ENCODE measurements at regions not wholly inside any gene's neighbourhood (a gene's known extent, or its start where the extent isn't known, plus 50 kb on each side); places are given as distances from the start of the nearest gene placed in this dataset.
A peak's percentile ranks its signal among the peaks of the same experiment; 100 is the strongest.

DNA sequence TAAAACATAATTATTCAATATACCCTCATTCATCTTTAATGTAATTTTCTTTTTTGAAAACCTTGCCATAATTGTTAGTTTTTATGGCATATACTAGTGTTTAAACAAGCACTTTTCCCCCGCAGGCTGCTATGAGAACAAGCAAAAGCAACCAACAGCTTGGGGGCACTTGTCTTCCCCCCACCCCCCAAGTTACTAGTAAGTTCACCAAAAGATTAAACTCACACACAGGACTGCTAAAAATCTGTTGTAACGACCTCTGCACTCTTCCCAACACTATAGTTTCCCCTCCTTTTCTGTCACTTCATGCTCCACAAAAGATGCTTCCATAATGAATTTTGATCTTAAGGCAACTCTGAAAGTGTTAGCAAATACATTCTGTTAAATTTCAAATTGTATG, 474.9 kb upstream of the SOX5 start:
- Histone ChIP-seq H3K27ac (ENCODE audit: low read length) (no peak overlapping the region), H3K9me3 (ENCODE audit: control insufficient read depth in 1 of 2, low read length in 2 of 2) (peaks cover 0 to 3% of the 10 kb centered on the region in 2 donors), H3K4me3 (ENCODE audit: low read depth in 1 of 2, low read length in 2 of 2) (no peak overlapping the region), H3K36me3 (ENCODE audit: control insufficient read depth in 1 of 2, insufficient read depth in 2 of 2, low read length in 2 of 2) (no peaks in the 10 kb centered on the region), H3K4me1 (ENCODE audit: control insufficient read depth in 1 of 2, insufficient read depth in 2 of 2, low read length in 2 of 2) (no peaks in the 10 kb centered on the region), H3K27me3 (ENCODE audit: low read depth, low read length) (no peaks in the 10 kb centered on the region)

DNA sequence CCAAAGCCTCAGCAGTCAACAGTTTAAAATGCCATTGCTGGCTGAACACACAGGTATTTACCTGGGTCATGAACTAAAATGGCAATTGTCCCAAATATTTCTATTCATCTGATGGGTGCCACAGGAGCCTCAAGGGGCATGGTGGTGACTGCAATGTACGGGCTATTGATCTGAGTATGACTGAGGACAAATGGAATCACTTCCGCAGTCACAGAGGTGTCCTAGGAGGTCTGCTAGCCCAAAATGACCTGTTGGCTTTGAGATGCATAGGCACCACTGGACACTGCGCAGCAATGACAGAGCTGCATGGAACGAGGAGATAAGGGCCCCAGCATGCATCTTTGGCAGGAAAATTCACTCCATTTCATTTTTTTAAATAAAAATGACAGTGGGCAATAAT, 474.1 kb upstream of the SOX5 start:
- Histone ChIP-seq H3K9me3 (ENCODE audit: control insufficient read depth in 1 of 2, low read length in 2 of 2) (peaks cover 0 to 3% of the 10 kb centered on the region in 2 donors), H3K27ac (ENCODE audit: low read length) (no peak overlapping the region), H3K4me3 (ENCODE audit: low read depth in 1 of 2, low read length in 2 of 2) (no peak overlapping the region), H3K4me1 (ENCODE audit: control insufficient read depth in 1 of 2, insufficient read depth in 2 of 2, low read length in 2 of 2) (no peaks in the 10 kb centered on the region), H3K27me3 (ENCODE audit: low read depth, low read length) (no peaks in the 10 kb centered on the region), H3K36me3 (ENCODE audit: control insufficient read depth in 1 of 2, insufficient read depth in 2 of 2, low read length in 2 of 2) (no peaks in the 10 kb centered on the region)

DNA sequence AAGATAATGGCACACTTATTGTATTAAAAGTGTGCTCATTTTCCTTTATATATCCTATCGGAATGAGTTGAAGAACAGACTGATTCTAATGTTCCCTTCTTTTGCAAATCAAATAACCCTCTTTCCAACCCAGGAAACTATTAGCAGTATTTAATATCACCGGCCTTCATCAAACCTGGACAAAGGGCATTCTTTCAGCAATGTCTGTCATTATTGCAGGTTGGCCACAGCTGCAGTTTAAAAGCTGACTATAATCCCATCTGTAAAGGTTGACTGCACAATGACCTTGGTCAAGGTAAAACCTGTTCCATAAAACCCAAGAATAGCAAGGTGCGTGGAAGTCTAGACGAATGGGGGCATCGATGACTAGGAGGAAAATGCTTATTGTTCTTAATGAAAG, 472.3 kb upstream of the SOX5 start:
- H3K4me3 ChIP-seq (ENCODE audit: low read depth in 1 of 2, low read length in 2 of 2), result no peak overlapping the region
- H3K9me3 ChIP-seq (ENCODE audit: control insufficient read depth in 1 of 2, low read length in 2 of 2), result peaks cover 0 to 3% of the 10 kb centered on the region in 2 donors
- H3K36me3 ChIP-seq (ENCODE audit: control insufficient read depth in 1 of 2, insufficient read depth in 2 of 2, low read length in 2 of 2), result no peaks in the 10 kb centered on the region
- H3K27ac ChIP-seq (ENCODE audit: low read length), result no peak overlapping the region
- no peaks in the 10 kb centered on the region for H3K27me3 ChIP-seq (ENCODE audit: low read depth, low read length)
- no peaks in the 10 kb centered on the region for H3K4me1 ChIP-seq (ENCODE audit: control insufficient read depth in 1 of 2, insufficient read depth in 2 of 2, low read length in 2 of 2)

DNA sequence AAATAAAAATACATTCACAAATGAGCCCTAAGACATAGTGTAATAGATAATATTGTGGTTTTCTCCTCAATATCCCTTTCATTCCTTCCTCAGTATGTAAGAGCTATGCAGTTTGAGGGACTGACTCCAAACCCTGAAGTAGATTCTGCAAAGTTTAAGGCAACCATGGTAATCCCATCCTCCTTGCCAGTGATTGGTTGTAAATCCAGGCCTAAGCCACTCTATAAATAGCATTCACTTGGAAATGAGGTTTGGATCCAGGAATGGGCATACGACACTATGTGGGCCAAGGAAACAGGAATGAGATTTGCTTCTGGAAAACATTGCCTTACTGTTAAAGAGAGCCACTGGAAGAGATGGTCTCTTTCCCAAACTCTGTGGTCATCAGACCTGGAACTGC, 468.7 kb upstream of the SOX5 start:
- Histone ChIP-seq H3K27ac (ENCODE audit: low read length) (no peak overlapping the region), H3K4me1 (ENCODE audit: control insufficient read depth in 1 of 2, insufficient read depth in 2 of 2, low read length in 2 of 2) (no peaks in the 10 kb centered on the region), H3K4me3 (ENCODE audit: low read depth in 1 of 2, low read length in 2 of 2) (no peak overlapping the region), H3K36me3 (ENCODE audit: control insufficient read depth in 1 of 2, insufficient read depth in 2 of 2, low read length in 2 of 2) (no peaks in the 10 kb centered on the region), H3K9me3 (ENCODE audit: control insufficient read depth in 1 of 2, low read length in 2 of 2) (peaks cover 0 to 3% of the 10 kb centered on the region in 2 donors), H3K27me3 (ENCODE audit: low read depth, low read length) (no peaks in the 10 kb centered on the region)

DNA sequence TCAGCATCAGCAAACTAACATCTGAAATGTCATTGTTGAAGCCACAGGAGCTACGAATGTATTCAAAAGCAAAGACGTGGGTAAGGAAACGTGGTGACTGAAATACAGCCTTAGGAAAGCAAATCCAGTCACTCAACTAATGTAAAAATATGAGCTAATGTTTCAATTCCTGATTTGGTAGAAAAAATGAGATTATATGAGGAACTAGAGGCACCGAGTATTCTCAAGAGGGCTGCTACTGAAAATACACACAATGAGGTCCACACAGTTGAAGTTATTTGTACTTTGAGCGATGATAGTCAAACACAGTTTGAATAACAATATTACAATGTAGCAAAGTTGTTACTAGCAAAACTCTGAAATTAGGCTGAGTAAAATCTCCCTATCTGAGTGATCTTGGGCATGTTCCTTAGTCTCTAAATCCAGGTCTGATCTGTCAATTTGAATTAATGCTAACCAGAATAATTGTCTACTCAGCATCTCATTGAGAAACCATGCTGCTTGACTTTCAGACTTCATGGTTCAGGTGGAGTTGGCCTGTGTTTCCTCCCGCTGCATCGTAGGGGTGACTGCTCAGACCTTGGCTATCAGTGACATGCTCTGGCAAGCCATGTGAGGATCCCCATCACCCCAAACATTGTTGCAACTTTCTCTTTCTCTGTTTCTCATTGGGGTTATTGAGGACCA, 467.1 kb upstream of the SOX5 start:
- Histone ChIP-seq H3K4me3 (ENCODE audit: low read depth in 1 of 2, low read length in 2 of 2) (no peak overlapping the region), H3K27me3 (ENCODE audit: low read depth, low read length) (no peaks in the 10 kb centered on the region), H3K9me3 (ENCODE audit: control insufficient read depth in 1 of 2, low read length in 2 of 2) (peaks cover 0 to 3% of the 10 kb centered on the region in 2 donors), H3K27ac (ENCODE audit: low read length) (no peak overlapping the region), H3K36me3 (ENCODE audit: control insufficient read depth in 1 of 2, insufficient read depth in 2 of 2, low read length in 2 of 2) (no peaks in the 10 kb centered on the region), H3K4me1 (ENCODE audit: control insufficient read depth in 1 of 2, insufficient read depth in 2 of 2, low read length in 2 of 2) (no peaks in the 10 kb centered on the region)

DNA sequence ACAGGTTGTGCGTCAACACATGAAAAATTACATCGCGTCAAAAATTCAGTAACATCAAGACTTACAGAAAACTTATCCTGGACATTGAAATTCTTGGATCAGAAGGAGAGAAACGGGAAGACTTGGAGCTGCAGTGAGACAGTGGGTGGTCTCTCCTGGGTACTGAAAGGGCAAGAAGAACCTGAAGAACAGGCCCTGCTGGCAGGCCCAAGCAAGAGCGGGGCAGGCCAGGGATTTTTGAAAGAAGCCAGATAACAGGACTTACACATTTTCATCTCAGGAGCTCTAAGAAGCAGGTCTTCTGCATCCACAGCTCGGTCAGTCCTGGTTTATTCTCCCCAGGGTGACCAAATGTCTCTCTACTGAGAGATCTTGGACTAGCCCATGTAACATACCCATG, 466.5 kb upstream of the SOX5 start:
- Histone ChIP-seq H3K27me3 (ENCODE audit: low read depth, low read length) (no peaks in the 10 kb centered on the region), H3K36me3 (ENCODE audit: control insufficient read depth in 1 of 2, insufficient read depth in 2 of 2, low read length in 2 of 2) (no peaks in the 10 kb centered on the region), H3K9me3 (ENCODE audit: control insufficient read depth in 1 of 2, low read length in 2 of 2) (peaks cover 0 to 3% of the 10 kb centered on the region in 2 donors), H3K4me1 (ENCODE audit: control insufficient read depth in 1 of 2, insufficient read depth in 2 of 2, low read length in 2 of 2) (no peaks in the 10 kb centered on the region), H3K4me3 (ENCODE audit: low read depth in 1 of 2, low read length in 2 of 2) (no peak overlapping the region), H3K27ac (ENCODE audit: low read length) (no peak overlapping the region)

DNA sequence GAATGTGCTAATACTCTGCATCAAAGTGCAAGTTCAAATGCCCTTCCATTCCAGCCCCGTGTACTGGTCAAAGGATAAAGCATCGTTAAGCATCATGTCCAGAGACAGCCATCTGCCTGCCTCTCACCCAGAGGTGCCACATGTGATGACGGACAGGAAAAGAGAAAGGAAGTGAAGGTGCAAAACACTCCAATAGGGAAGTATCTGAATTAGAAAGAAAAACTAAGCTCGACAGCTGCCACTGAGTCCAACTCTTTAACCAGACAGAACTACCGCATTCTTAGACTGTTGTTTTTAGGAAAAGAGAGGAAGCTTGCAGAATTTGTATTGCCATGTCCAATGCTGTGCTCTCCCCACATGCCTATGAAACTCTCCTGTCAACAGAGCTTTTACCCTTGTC, 465.0 kb upstream of the SOX5 start:
- Histone ChIP-seq H3K4me1 (ENCODE audit: control insufficient read depth in 1 of 2, insufficient read depth in 2 of 2, low read length in 2 of 2) (no peaks in the 10 kb centered on the region), H3K36me3 (ENCODE audit: control insufficient read depth in 1 of 2, insufficient read depth in 2 of 2, low read length in 2 of 2) (no peaks in the 10 kb centered on the region), H3K9me3 (ENCODE audit: control insufficient read depth in 1 of 2, low read length in 2 of 2) (no peaks in the 10 kb centered on the region), H3K27me3 (ENCODE audit: low read depth, low read length) (no peaks in the 10 kb centered on the region), H3K27ac (ENCODE audit: low read length) (no peak overlapping the region), H3K4me3 (ENCODE audit: low read depth in 1 of 2, low read length in 2 of 2) (peak overlapping the region in 1 of 2 donors; percentile 1)

DNA sequence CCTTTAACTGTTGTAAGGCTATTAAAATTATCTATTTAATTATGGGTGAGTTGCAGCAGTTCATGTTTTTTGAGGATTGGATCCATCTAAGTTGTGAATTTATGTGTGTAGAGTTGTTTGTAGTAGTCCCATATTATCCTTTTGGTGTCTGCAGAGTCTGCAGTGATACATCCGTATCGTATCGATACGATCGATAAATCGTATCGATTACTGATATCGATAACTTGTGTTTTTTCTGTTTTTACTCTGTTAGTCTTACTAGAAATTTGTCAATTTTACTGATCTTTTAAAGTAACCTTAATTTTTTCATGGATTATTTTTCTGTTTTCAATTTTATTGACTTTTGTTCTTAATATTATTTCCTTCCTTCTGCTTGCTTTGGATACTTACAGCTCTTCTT, 462.5 kb upstream of the SOX5 start:
- H3K36me3 ChIP-seq (ENCODE audit: control insufficient read depth in 1 of 2, insufficient read depth in 2 of 2, low read length in 2 of 2), result no peaks in the 10 kb centered on the region
- H3K27me3 ChIP-seq (ENCODE audit: low read depth, low read length), result no peaks in the 10 kb centered on the region
- no peak overlapping the region for H3K4me3 ChIP-seq (ENCODE audit: low read depth in 1 of 2, low read length in 2 of 2)
- no peaks in the 10 kb centered on the region for H3K9me3 ChIP-seq (ENCODE audit: control insufficient read depth in 1 of 2, low read length in 2 of 2)
- no peaks in the 10 kb centered on the region for H3K4me1 ChIP-seq (ENCODE audit: control insufficient read depth in 1 of 2, insufficient read depth in 2 of 2, low read length in 2 of 2)
- H3K27ac ChIP-seq (ENCODE audit: low read length), result no peak overlapping the region

DNA sequence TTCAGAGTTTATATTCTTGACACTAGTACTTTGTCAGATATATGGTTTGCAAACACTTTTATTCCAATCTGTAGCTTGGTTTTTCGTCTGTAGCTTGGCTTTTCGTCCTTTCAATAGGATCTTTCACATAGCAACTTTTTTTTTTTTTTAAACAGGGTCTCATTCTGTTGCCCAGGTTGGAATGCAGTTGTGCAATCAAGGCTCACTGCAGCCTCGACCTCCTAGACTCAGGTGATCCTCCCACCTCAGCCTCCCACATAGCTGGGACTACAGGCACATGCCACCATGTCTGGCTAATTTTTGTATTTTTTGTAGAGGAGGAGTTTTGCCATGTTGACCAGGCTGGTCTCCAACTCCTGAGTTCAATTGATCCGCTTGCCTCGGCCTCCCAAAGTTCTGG, 460.4 kb upstream of the SOX5 start:
- H3K27ac ChIP-seq (ENCODE audit: low read length), result no peak overlapping the region
- no peaks in the 10 kb centered on the region for H3K4me1 ChIP-seq (ENCODE audit: control insufficient read depth in 1 of 2, insufficient read depth in 2 of 2, low read length in 2 of 2)
- H3K36me3 ChIP-seq (ENCODE audit: control insufficient read depth in 1 of 2, insufficient read depth in 2 of 2, low read length in 2 of 2), result no peaks in the 10 kb centered on the region
- no peak overlapping the region for H3K4me3 ChIP-seq (ENCODE audit: low read depth in 1 of 2, low read length in 2 of 2)
- H3K27me3 ChIP-seq (ENCODE audit: low read depth, low read length), result no peaks in the 10 kb centered on the region
- no peaks in the 10 kb centered on the region for H3K9me3 ChIP-seq (ENCODE audit: control insufficient read depth in 1 of 2, low read length in 2 of 2)

DNA sequence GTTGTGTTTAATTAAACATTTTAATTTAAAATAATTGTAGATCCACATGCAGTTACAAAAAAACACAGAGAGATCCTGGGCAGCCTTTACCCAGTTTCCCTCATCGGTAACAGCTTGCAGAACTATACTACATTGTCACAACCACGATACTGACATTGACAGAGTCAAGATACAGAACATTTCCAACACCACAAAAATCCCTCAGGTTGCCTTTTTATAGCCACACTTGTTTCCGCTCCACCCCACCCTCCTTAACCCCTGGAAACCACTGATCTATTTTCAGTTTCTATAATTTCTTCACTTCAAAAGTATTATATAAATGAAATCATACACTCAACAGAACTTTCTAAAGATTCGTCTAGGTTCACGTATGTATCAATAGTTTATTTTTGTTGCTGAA, 458.8 kb upstream of the SOX5 start:
- no peaks in the 10 kb centered on the region for H3K27me3 ChIP-seq (ENCODE audit: low read depth, low read length)
- H3K27ac ChIP-seq (ENCODE audit: low read length), result no peak overlapping the region
- no peaks in the 10 kb centered on the region for H3K4me1 ChIP-seq (ENCODE audit: control insufficient read depth in 1 of 2, insufficient read depth in 2 of 2, low read length in 2 of 2)
- H3K9me3 ChIP-seq (ENCODE audit: control insufficient read depth in 1 of 2, low read length in 2 of 2), result no peaks in the 10 kb centered on the region
- H3K4me3 ChIP-seq (ENCODE audit: low read depth in 1 of 2, low read length in 2 of 2), result no peak overlapping the region
- H3K36me3 ChIP-seq (ENCODE audit: control insufficient read depth in 1 of 2, insufficient read depth in 2 of 2, low read length in 2 of 2), result no peaks in the 10 kb centered on the region

DNA sequence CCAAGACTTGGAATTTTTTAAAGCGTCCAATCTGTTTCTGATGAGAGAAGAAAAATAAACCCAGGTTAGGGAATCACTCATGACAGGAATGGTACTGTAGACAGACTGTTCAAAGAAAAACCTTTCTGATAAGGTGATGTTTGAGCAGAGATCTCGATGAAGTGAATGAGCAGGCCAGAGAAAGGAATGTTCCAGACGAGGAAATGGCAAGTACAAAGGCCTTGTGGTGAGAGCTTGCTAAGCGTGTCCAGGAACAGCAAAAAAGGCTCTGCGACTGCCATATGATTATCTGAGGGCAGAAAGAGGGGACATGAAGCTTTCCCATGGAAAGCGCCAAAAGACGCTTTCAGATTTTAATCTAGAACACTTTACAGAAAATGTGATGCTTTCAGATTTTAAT, 458.4 kb upstream of the SOX5 start:
- no peak overlapping the region for H3K4me3 ChIP-seq (ENCODE audit: low read depth in 1 of 2, low read length in 2 of 2)
- no peaks in the 10 kb centered on the region for H3K9me3 ChIP-seq (ENCODE audit: control insufficient read depth in 1 of 2, low read length in 2 of 2)
- no peaks in the 10 kb centered on the region for H3K36me3 ChIP-seq (ENCODE audit: control insufficient read depth in 1 of 2, insufficient read depth in 2 of 2, low read length in 2 of 2)
- H3K4me1 ChIP-seq (ENCODE audit: control insufficient read depth in 1 of 2, insufficient read depth in 2 of 2, low read length in 2 of 2), result no peaks in the 10 kb centered on the region
- H3K27ac ChIP-seq (ENCODE audit: low read length), result no peak overlapping the region
- no peaks in the 10 kb centered on the region for H3K27me3 ChIP-seq (ENCODE audit: low read depth, low read length)

DNA sequence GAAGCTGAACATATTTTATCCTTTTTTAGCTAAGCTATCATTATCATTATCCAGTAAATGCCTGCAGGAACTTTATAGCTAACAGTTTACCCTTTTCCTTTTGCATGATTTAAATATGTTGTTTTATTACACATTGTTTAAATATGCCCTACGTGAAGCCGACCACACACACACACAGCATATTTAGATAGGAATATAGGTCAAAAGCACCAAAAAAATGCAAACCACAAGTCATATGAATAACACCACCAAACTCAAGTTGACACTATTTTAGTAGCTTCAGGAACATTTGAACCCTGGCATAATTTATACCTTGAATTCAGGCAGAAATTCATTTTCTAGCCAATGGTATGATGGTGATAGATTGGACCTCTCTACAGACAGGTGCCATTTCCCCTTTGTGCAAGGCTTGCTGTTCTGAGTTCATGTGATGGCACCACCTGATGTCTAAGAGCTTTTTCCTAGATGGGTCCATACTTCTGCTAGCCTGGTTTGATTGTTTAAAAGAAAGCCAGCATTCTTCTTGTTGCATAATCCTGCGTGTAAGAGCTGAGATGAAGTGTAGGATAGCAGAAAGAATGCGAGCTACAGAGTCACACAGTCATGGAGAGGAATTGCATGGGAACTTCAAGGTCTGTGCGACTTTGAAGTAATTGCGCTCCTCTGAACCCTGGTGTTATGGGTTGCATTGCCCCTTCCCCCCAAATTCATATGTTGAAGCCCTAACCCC, 454.8 kb upstream of the SOX5 start:
- no peak overlapping the region for H3K27ac ChIP-seq (ENCODE audit: low read length)
- H3K4me3 ChIP-seq (ENCODE audit: low read depth in 1 of 2, low read length in 2 of 2), result no peak overlapping the region
- H3K9me3 ChIP-seq (ENCODE audit: control insufficient read depth in 1 of 2, low read length in 2 of 2), result no peaks in the 10 kb centered on the region
- no peaks in the 10 kb centered on the region for H3K4me1 ChIP-seq (ENCODE audit: control insufficient read depth in 1 of 2, insufficient read depth in 2 of 2, low read length in 2 of 2)
- H3K27me3 ChIP-seq (ENCODE audit: low read depth, low read length), result no peaks in the 10 kb centered on the region
- no peaks in the 10 kb centered on the region for H3K36me3 ChIP-seq (ENCODE audit: control insufficient read depth in 1 of 2, insufficient read depth in 2 of 2, low read length in 2 of 2)
